ENCODE measurements at regions not wholly inside any gene's neighbourhood (a gene's known extent, or its start where the extent isn't known, plus 50 kb on each side); places are given as distances from the start of the nearest gene placed in this dataset.

GRCh38 chr6:26164120-26164505 is 76.9 kb downstream of the HFE start:
- Histone ChIP-seq H3K4me1 (ENCODE audit: insufficient read depth) (no peaks in the 10 kb centered on the region), H3K9me3 (no peaks in the 10 kb centered on the region), H3K27ac (no peak overlapping the region), H3K4me3 (no peak overlapping the region), H3K27me3 (no peaks in the 10 kb centered on the region), H3K36me3 (no peaks in the 10 kb centered on the region)
- DNase-seq = no peak
- intact Hi-C loops (cut with DNase I) = no loop called here
- 58 to 73% (median 69%) methylated on average over 1 of the region's 1 CpG for WGBS, 3 donors
- TF ChIP-seq CTCF (IDR thresholded peaks at IDR 0.05) = no peak
- no peak for TF ChIP-seq EP300 (IDR thresholded peaks at IDR 0.05)
- TF ChIP-seq POLR2A (IDR thresholded peaks at IDR 0.05) = no peak

- intact Hi-C loops (cut with DNase I) = no loop called here
- H3K27ac ChIP-seq = no peak overlapping the region
- TF ChIP-seq CTCF (IDR thresholded peaks at IDR 0.05) (no peak), EP300 (IDR thresholded peaks at IDR 0.05) (no peak), POLR2A (IDR thresholded peaks at IDR 0.05) (no peak)
These were observed 78.1 kb downstream of the HFE start for GRCh38 chr6:26165261-26165790.

GRCh38 chr6:26170181-26170580 is 83.0 kb downstream of the HFE start:
- Histone ChIP-seq H3K27ac (no peak overlapping the region), H3K27me3 (no peaks in the 10 kb centered on the region), H3K4me3 (no peak overlapping the region), H3K9me3 (no peaks in the 10 kb centered on the region), H3K36me3 (no peaks in the 10 kb centered on the region), H3K4me1 (ENCODE audit: insufficient read depth) (peaks cover 2% of the 10 kb centered on the region)
- intact Hi-C loops (cut with DNase I) = loop anchor here in 1 of 4 donors (10.0 kb wide), 1 partner anchor 425 kb away; the partner anchor contains the start of gene ABT1
- DNase-seq = no peak
- 77 to 82% (median 80%) methylated on average over 2 of the region's 2 CpGs for WGBS, 3 donors
- TF ChIP-seq EP300 (IDR thresholded peaks at IDR 0.05) (no peak), POLR2A (IDR thresholded peaks at IDR 0.05) (no peak), CTCF (IDR thresholded peaks at IDR 0.05) (no peak)

More at GRCh38 chr6:26165261-26165790, 78.1 kb downstream of the HFE start:
- no peaks in the 10 kb centered on the region for H3K27me3 ChIP-seq
- no peaks in the 10 kb centered on the region for H3K4me1 ChIP-seq (ENCODE audit: insufficient read depth)
- H3K36me3 ChIP-seq = no peaks in the 10 kb centered on the region
- no peak for DNase-seq
- H3K4me3 ChIP-seq = no peak overlapping the region
- 77 to 82% (median 81%) methylated on average over 6 of the region's 6 CpGs for WGBS, 3 donors
- H3K9me3 ChIP-seq = no peaks in the 10 kb centered on the region

DNA sequence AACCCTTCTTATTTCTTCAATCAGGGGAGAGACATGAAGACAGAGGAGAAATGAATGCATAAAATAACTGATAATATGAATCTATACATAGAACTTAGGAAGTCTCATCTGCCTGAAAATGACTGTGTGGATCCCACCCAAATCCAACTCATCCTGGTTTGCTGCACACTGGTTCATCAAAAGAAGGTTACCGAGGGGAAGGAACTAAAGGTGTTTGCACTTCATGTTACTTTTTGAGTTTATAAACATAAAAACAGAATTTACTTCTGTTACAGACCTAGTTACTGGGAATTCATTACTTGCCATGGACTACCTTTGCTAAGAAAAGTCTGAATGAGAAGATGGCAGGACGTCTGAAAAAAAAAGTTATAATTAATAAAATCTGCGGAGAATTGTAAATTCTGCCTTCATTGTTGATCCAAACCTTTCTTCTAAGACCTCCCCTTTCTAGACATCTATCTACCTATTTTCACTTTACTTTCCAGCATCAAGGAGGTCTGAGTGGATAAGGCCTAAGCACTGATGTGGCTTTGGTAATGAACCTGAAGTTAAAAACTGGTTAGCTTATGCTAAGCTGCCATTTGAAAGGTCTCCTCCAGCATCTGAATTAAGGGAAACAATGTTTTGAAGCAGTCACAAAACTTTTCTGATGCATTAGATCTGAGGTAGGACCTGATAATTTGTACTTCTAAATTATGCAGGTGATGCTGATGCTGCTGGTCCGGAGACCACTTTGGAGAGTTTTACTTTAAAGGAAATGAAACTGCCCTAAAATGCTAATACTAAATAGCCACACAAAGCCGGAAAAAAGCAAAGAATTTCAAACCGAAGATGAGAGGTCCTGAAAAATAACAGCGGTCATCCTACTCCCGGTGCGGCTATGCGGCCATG is 84.0 kb downstream of the HFE start:
- Histone ChIP-seq H3K4me1 (ENCODE audit: insufficient read depth) (peaks cover 2% of the 10 kb centered on the region), H3K27me3 (no peaks in the 10 kb centered on the region), H3K36me3 (no peaks in the 10 kb centered on the region), H3K27ac (peak overlapping the region; percentile 76 to 97), H3K9me3 (no peaks in the 10 kb centered on the region), H3K4me3 (peak overlapping the region; percentile 72)
- intact Hi-C loops (cut with DNase I) = loop anchor here in 1 of 4 donors (10.0 kb wide), 1 partner anchor 424 kb away; the partner anchor contains the start of gene ABT1
- 22 to 24% (median 22%) methylated on average over 10 of the region's 10 CpGs for WGBS, 3 donors
- no peak for DNase-seq
- TF ChIP-seq EP300 (IDR thresholded peaks at IDR 0.05) (no peak), POLR2A (IDR thresholded peaks at IDR 0.05) (no peak), CTCF (IDR thresholded peaks at IDR 0.05) (no peak)
